ENCODE measurements at regions not wholly inside any gene's neighbourhood (a gene's known extent, or its start where the extent isn't known, plus 50 kb on each side); places are given as distances from the start of the nearest gene placed in this dataset.

DNA sequence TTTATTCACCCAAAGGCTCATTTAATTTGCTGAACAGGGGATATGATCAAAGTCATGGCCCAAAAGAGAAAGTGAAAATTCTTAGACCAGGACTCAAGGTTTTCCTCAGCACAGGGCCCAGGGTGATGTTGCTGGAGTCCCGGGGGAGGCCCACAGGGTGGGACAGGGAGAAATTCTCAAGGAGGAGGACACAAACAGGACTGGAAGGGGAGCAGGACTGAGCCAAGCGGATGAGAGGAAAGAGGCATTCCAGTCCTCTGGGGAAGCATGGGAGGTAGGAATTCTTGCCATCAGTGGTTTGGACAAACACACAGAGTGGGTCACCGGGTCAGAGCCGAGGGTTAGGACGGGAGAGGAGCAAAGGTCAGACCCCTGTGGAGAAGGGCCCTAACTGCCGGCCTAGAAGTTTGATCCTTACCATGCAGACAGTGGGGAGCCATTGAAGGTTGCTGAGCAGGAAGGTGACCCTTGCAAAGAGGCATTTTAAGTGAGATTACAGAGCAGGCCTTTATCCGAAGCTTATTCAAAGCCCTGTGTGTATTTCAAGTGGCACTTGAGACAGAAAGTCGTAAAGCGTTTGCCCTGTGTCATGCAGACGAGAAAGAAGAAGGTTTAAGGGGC, 68.4 kb upstream of the PTGR2 start:
- DNase-seq (ENCODE audit: insufficient read length, low spot score): no peak
- no peak for FAIRE-seq

DNA sequence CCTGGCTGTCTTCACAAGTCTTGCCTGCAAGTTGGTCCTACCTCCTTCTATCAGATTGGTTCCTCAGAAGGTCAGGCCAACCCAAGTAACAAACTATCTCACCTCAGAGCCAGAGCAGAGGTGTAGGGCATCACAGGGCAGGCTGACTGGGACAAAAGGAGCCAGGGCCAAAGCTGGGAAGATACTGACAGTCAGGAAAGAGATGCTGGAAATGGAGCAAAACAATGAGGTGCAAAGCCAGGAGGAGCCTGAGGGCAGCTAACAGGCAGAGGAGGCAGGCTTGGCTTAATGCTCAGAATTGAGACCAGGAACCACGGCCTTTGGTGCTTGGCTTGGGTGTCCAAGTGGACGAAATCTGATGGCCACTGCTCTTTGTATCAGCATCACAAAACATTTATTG, 68.4 kb upstream of the PNMA1 start:
- no peak for DNase-seq (ENCODE audit: insufficient read length, low spot score)
- FAIRE-seq: peak; percentile 4

DNA sequence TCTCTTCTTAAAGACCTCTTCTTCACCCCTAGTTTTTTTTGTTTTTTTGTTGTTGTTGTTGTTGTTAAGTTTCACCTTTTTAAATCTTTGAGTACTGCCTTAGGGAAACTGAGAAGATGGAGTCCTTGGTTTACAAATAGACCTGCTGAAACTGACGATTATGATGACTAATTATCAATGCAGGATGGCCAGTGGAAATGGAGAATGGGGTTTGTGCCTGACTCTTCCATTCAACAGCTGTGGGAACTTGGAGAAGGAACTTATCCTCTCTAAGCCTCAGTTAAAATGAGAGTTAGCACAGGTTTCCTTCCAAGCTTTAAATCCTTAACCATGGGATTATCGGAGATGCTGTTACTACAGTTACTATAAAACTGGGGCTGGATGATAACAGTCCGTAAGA, 66.7 kb upstream of the PNMA1 start:
- DNase-seq (ENCODE audit: insufficient read length, low spot score) (no peak), FAIRE-seq (no peak)

DNA sequence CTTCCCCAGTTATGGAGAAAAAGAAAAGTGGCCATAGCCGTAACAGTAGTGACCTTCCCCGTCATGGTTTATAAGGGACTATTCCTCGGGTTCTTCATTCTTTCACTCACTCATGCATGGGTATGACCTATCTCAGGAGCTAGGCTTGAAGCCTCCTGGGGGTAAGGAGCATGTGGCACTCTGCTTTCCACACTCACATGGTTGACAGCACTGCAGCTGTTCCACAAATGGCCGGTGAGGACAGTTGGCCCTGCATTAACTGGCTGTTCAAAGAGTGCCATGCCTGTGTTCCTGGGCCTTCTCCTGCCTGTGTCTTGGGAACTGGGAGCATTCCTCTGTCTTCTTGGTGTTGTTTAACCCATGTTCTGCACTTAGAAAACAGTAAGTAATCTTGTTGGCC, 66.2 kb upstream of the PNMA1 start:
- no peak for DNase-seq (ENCODE audit: insufficient read length, low spot score)
- no peak for FAIRE-seq

DNA sequence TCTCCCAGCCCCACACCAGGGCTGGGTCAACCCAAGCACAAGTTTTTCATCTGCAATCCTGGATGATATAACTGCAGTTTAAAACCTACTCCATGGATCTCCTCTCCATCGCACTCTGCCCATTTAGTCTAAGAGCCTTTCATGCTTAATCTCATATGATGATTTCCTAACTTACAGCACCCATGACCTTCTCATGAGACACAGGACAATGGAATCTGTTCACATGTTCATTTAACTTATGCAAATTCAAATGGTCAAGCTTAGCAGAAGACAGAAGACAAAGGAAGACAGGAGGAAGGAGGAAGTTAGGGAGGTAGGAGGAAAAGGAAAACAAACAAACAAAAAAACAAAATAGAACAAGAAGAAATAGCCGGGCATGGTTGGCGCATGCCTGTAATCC, 64.6 kb upstream of the PNMA1 start:
- DNase-seq (ENCODE audit: insufficient read length, low spot score) (no peak), FAIRE-seq (peak; percentile 75)

DNA sequence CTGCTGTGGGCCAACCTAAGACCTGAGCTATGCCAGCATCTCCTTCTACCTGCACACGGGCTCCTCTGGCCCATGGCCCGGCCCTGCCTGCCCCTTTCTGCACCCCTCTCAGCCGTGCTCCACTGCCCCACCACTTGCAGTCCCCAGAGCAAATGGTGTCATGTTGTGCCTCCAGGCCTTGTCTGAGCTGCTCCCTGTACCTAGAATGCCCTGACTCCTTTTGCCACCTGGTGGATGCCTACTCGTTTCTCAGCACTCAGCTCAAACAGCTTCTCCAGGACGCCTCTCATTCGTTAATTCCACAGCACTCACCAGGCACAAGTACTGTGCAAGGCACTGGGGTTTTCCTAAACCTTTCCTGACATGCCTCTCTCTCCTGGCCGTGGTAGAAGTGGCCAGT, 63.2 kb upstream of the PNMA1 start:
- DNase-seq (ENCODE audit: insufficient read length, low spot score) (no peak), FAIRE-seq (peak; percentile 94)

DNA sequence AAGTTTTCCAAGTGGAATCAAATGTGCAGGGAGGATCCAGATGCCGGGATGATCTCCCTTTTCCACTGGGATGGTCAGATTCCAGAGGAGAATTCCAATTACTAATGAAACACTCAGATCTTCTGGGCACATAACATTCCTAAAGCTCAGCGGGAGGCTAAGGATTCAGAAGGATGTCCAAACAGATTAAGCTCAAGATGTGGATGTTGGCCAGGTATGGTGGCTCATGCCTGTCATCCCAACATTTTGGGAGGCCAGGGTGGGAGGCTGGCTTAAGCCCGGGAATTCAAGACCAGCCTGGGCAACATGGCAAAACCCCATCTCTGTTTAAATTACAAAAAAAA, 62.0 kb upstream of the PNMA1 start:
- FAIRE-seq: no peak
- no peak for DNase-seq (ENCODE audit: insufficient read length, low spot score)

DNA sequence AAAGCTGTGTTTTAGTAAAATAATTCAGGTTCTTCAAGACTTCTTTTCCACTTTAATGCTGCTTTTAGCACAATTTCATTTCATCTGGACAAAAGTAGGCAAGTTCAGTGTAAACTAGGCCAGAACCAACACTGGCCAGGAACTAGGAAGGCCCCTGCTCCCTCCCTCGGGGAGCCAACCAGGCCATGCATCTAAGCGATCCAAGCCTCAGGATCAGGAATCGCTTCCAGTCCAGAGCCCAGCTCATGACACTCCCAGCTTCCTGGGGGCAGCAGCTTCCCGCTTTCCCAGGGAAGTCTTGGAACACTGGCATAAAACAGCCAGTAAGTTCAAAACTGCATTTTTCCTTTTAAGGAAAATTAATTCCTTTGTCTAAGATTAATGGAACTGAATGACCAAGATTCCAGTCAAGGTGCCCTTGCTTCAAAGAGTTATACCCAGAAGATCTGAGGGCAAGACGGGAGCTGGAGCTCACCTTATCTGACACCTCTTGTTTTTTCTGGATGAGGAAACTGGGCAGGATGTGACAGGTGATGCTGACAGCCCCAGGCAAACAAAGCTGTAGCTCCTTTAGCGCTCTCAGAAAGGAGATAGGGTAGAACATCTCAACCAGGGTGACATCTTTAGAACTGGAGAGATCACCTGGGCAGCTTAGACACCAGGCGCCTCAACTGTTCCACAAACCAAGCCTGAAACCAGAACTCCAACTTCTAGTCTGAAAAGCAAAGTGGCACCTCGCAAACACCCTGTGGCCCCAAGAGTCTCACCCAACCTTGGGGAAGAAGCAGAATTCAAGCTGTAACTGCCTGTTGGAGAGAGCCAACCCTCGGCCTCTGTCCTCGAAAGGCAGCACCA, 61.4 kb upstream of the PNMA1 start:
- peak; percentile 23 for FAIRE-seq
- no peak for DNase-seq (ENCODE audit: insufficient read length, low spot score)

DNA sequence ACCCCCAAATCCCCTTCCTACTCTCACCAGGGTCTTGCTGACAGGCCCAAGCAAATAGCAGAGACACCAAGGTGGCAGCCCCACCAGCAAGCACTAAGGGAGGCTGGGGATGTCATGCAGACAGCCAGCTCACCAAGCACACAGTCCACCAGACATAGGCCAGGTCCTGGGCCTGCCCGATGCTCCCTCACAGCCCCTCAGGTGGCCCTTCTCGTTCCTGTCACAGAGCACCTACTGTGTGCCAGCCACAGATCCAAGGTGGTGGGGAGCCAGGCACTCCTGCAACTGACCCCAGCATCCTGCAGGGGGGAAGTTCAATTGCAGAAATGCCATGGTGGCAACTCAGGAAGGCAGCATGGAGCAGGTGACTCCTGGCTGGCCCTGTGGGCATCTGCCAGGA, 60.5 kb upstream of the PNMA1 start:
- FAIRE-seq (peak; percentile 51), DNase-seq (ENCODE audit: insufficient read length, low spot score) (no peak)

DNA sequence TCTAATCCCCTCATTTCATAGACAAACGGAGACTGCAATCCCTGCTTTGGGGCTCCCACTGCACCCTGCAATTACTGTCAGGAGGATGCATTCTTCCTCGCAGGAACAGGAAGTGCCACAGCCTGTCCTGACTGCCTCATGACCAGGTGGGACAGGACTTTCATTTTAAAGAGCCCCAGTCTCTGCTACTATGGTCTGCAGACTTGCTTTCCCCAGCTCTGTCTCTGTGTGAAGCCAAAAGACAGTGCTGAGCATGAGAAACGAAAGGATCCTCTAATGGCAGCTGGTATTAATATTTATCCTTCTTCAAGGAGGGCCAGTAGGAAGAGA, 60.0 kb upstream of the PNMA1 start:
- FAIRE-seq (no peak), DNase-seq (ENCODE audit: insufficient read length, low spot score) (no peak)

DNA sequence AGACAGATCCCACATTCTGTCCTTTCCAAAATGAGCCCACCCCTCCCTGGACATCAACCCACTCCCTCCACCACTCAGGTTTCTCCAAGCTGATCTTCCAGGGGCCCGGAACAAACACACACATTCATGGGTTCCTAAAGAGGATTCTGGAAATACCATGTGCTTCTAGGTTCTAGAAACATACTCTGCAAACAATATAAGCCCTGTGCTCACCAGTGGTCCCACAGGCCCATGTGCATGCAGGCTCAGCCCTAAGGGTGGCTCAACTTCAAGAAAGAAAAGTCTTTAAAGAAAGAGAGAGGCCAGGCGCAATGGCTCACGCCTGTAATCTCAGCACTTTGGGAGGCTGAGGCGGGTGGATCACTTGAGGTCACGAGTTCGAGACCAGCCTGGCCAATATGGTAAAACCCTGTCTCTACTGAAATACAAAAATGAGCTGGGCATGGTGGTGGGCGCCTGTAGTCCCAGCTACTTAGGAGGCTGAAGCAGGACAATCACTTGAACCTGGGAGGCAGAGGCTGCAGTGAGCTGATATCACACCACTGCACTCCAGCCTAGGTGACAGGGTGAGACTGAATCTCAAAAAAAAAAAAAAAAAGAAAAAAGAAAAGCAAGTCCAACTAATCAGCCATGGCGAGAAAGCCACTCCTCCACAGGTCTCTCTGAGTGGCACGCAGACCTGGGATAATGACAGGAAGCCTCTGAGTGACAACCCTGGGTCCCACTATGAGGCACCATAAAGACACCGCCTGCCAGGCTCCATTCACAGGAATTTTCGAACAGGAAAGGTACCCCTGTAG, 59.5 kb upstream of the PNMA1 start:
- FAIRE-seq (no peak), DNase-seq (ENCODE audit: insufficient read length, low spot score) (no peak)

DNA sequence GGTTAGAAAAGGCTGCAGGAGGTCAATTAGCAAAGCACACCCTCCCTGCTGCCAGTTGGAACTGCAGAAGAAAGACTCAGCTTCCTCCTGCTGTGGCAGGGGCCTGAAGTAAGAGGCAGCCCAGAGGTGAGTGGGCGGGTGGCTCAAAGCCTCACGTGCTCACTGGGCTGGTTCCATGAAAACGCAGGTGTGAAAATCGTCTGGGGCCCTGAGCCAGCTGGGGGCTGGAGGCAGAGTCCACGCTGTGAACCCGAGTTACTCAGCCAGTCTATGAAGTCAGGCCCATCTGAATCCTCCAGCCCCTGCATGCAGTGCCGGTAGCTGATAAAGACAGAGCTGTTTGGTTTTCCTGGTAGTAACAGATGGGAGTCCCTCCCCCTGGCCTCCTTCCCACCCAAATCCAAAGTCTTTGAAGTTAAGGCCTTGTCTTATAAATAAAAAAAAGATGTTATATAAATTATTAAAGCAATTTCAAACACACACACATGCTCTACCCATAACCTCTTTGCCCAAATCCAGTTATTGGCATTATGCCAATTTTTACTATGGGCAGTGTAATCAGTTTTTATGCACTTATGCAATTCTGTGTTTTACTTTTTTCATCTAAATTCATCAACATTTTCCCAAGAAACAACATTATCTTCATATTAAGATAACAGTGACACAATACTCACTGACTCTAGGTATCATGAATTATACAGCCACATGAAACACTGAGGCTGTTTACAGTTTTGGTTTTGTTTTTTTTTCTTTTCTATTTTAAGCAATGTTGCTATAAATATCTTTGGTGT, 57.9 kb upstream of the PNMA1 start:
- FAIRE-seq (no peak), DNase-seq (ENCODE audit: insufficient read length, low spot score) (no peak)

DNA sequence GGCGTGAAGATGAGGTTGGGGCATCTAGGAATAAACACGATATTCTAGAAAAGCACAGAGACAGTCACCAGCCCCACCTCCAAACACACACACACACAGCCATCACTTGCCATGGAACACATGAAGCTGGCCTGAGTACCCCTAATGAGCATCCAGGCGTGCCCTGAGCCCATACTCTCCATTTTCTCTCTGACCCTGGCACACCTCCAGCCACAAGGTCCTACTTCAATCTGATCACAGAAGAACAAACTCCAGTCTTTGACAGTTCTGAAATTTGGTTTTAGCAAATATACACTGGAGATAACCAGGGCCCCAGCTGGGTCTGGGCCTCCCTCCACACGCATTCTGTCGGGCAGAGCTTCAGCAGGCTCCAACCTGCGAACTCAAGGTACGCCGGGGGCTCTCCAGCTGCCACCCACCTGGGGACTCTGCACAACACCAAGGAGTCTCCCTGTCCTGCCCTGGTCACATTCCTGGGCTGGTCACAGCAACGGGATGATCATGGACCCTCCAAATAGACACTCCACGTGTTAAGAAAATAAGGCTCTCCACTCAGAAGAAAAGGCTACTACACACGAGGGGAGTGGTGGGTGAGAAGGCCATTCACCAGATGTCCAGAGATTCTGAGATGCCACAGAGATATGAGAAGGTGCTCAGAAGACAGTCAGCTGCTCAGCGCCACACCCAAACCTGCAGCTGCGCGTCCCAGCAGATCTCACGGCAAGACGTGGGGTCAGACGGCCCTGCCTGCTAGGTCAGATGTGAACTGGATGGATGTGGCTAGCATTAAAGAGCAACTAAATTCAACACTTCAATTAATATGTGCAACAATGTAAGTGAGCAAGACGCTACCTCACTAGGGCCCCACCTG, 57.0 kb upstream of the PNMA1 start:
- DNase-seq (ENCODE audit: insufficient read length, low spot score) (no peak), FAIRE-seq (peak; percentile 4)

DNA sequence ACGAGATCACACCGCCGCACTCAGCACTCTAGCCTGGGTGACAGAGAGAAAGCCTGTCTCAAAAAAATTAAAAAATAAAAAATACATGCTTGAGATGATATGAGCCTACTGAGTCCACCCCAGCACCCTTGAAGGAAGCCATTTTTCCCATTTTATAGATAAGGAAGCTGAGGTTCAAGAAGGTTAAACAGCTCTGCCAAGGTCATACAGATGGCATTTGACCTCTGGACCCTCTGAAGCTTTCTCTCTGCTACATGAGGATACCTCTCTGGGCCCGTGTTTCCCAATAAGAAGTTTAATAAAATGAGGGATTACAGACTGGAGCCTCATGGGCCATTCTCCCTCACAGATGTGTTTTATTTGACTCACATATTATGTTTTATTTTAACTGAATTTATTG, 53.9 kb upstream of the PNMA1 start:
- DNase-seq (ENCODE audit: insufficient read length, low spot score) (no peak), FAIRE-seq (no peak)

DNA sequence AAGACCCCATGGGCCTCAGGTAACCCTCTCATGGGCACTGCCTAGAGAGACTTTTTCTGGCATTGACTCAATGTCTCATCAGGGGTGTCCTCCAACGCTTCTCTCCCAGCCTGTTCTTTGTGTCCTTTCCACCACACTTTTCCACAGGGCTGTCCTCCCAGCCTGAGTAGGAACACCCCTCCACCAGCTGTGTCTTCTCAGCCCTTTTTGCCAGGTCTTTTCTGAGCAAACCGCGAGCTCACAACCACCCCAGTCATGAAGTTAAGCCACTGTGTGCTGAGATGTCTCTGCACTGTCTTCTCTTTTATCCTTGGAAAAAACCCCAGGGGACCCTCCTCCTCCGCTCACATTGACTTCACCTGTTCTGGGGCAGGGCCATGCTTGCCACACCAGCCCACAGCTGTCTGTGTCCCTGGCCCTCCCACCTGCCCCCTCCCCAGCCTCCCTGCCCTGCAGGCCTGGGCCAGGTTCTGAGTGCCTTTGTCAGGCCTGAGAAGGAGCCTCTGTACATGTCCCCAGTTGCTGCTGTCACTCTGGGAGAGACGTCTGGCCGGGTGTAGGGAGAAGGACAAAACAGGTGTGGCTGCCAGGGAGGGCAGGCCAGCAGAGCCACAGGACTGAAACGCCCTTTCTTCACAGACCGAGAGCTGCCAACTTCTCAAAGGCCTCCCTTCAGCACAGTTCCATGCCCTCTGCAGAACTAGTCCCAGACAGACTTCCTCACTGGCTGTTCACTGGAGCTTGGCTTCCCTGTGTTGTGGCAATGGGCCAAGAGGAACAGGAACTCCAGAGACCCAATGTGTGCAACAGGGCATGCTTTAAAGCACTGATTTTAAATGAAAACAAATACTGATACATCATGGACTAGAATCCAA, 50.5 kb upstream of the PNMA1 start:
- no peak for FAIRE-seq
- no peak for DNase-seq (ENCODE audit: insufficient read length, low spot score)

All from HTR-8/SVneo (cell line).